ENCODE measurements at regions not wholly inside any gene's neighbourhood (a gene's known extent, or its start where the extent isn't known, plus 50 kb on each side); places are given as distances from the start of the nearest gene placed in this dataset.

DNA sequence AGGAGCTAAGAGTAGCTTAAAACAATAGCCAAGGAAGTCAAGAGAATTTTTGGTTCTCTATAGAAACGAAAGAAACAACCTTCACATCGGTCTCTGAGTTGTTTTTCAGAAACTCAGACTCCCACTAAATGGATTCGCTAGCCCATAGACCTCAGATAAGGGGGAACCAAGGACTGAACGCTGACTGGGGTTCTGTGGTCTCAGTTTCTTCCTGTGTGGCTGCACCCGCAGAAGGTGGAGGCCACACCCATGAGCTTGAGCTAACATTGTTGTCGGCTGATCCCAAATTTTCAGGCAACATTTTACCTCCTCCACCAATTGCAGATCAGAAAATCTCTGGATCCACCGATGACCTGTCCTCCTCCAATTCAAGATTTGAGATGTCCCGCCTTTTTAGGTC is 456.1 kb downstream of the AJAP1 start:
- TF ChIP-seq, protein P1, sequence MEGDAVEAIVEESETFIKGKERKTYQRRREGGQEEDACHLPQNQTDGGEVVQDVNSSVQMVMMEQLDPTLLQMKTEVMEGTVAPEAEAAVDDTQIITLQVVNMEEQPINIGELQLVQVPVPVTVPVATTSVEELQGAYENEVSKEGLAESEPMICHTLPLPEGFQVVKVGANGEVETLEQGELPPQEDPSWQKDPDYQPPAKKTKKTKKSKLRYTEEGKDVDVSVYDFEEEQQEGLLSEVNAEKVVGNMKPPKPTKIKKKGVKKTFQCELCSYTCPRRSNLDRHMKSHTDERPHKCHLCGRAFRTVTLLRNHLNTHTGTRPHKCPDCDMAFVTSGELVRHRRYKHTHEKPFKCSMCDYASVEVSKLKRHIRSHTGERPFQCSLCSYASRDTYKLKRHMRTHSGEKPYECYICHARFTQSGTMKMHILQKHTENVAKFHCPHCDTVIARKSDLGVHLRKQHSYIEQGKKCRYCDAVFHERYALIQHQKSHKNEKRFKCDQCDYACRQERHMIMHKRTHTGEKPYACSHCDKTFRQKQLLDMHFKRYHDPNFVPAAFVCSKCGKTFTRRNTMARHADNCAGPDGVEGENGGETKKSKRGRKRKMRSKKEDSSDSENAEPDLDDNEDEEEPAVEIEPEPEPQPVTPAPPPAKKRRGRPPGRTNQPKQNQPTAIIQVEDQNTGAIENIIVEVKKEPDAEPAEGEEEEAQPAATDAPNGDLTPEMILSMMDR (IDR thresholded peaks at IDR 0.05) = no peak
- no peak for TF ChIP-seq EZH2 (IDR thresholded peaks at IDR 0.05; ENCODE audit: borderline replicate concordance, insufficient read depth, low read depth, low read length, poor library complexity, severe bottlenecking)
